CD14-positive monocyte (primary cell): ENCODE measurements at regions not wholly inside any gene's neighbourhood (a gene's known extent, or its start where the extent isn't known, plus 50 kb on each side); places are given as distances from the start of the nearest gene placed in this dataset.

Source experiments
- DNase-seq, 3 donors: peaks; one replicate each; pipeline ENCODE4 v3.0.0-alpha.2; 2011 to 2022
- H2AFZ ChIP-seq: 2 replicates; pipeline ENCODE4 v1.6.0; 2012; ENCODE audit warnings: mild to moderate bottlenecking, low read depth, low read length, inconsistent platforms; ENCODE audit not compliant: insufficient read depth, poor library complexity, severe bottlenecking
- H3K27ac ChIP-seq, 2 donors: 1 replicate in 1 of 2; 2 replicates in 1 of 2; pipeline ENCODE4 v1.5.1; 2012 to 2013; ENCODE audit warnings: low read length in 2 of 2, control low read depth in 1 of 2, inconsistent platforms in 1 of 2, low read depth in 1 of 2, mild to moderate bottlenecking in 1 of 2
- H3K27me3 ChIP-seq, 2 donors: one replicate each; pipeline versions ENCODE4 v1.6.0 to v1.6.1; 2011 to 2013; ENCODE audit warnings: low read length in 2 of 2; ENCODE audit not compliant: control insufficient read depth in 2 of 2, insufficient read depth in 2 of 2
- H3K36me3 ChIP-seq, 2 donors: replicated peaks in 1 of 2; 1 replicate in 1 of 2; 2 replicates in 1 of 2; pipeline versions ENCODE4 v1.5.1 to v1.6.1; 2012 to 2013; ENCODE audit warnings: low read length in 2 of 2, control low read depth in 1 of 2, inconsistent platforms in 1 of 2, mild to moderate bottlenecking in 1 of 2; ENCODE audit not compliant: insufficient read depth in 2 of 2, control insufficient read depth in 1 of 2
- H3K4me1 ChIP-seq, 2 donors: 1 replicate in 1 of 2; 2 replicates in 1 of 2; pipeline versions ENCODE4 v1.5.1 to v1.6.1; 2012 to 2013; ENCODE audit warnings: low read length in 2 of 2, control low read depth in 1 of 2, inconsistent platforms in 1 of 2, mild to moderate bottlenecking in 1 of 2, moderate library complexity in 1 of 2; ENCODE audit not compliant: insufficient read depth in 2 of 2, control insufficient read depth in 1 of 2
- H3K4me2 ChIP-seq: replicated peaks from 2 replicates; pipeline ENCODE3; 2012; ENCODE audit warnings: low read length, moderate library complexity, mild to moderate bottlenecking; ENCODE audit not compliant: poor library complexity, severe bottlenecking; ENCODE audit errors: extremely low read depth
- H3K4me3 ChIP-seq, 3 experiments: fragments of 200-600 bp in 1 of 3; sonication (generic) in 1 of 3; replicated peaks in 1 of 3; 1 replicate in 2 of 3; 2 replicates in 1 of 3; pipeline ENCODE4 v1.5.1; 2011 to 2013; ENCODE audit warnings: low read length in 3 of 3, mild to moderate bottlenecking in 3 of 3, control low read depth in 2 of 3, low read depth in 2 of 3, inconsistent platforms in 1 of 3, moderate library complexity in 1 of 3
- H3K79me2 ChIP-seq: 2 replicates; pipeline ENCODE4 v1.6.0; 2012; ENCODE audit warnings: mild to moderate bottlenecking, control low read depth, inconsistent platforms, low read length, moderate library complexity; ENCODE audit not compliant: insufficient read depth
- H3K9ac ChIP-seq: 2 replicates; pipeline ENCODE4 v1.6.0; 2017; ENCODE audit warnings: low read length, mild to moderate bottlenecking; ENCODE audit not compliant: insufficient read depth, poor library complexity, severe bottlenecking
- H3K9me3 ChIP-seq, 2 donors: replicated peaks in 1 of 2; 1 replicate in 1 of 2; 2 replicates in 1 of 2; pipeline versions ENCODE4 v1.5.1 to v1.6.1; 2012 to 2013; ENCODE audit warnings: low read length in 2 of 2, control low read depth in 1 of 2; ENCODE audit not compliant: control insufficient read depth in 1 of 2, insufficient read depth in 1 of 2
- H4K20me1 ChIP-seq: 2 replicates; pipeline ENCODE4 v1.6.0; 2012; ENCODE audit warnings: mild to moderate bottlenecking, low read length, control low read depth, moderate library complexity; ENCODE audit not compliant: insufficient read depth
- H3K27ac Mint-ChIP-seq, 7 donors: one replicate each; pipeline ENCODE4 v1.8.0; 2020; ENCODE audit warnings: mild to moderate bottlenecking in 7 of 7, mixed read lengths in 7 of 7, moderate library complexity in 6 of 7, inconsistent platforms in 2 of 7
- H3K27me3 Mint-ChIP-seq, 3 donors: one replicate each; pipeline ENCODE4 v1.8.0; 2021 to 2022; ENCODE audit warnings: low read depth in 3 of 3, mild to moderate bottlenecking in 3 of 3, mixed read lengths in 3 of 3, moderate library complexity in 3 of 3, inconsistent platforms in 1 of 3
- H3K36me3 Mint-ChIP-seq, 2 donors: one replicate each; pipeline ENCODE4 v1.8.0; 2020; ENCODE audit warnings: mixed read lengths in 2 of 2, inconsistent platforms in 1 of 2, mild to moderate bottlenecking in 1 of 2
- H3K4me1 Mint-ChIP-seq: one replicate; pipeline ENCODE4 v1.8.0; 2020; ENCODE audit warnings: mild to moderate bottlenecking, mixed read lengths
- H3K4me3 Mint-ChIP-seq, 2 donors: one replicate each; pipeline ENCODE4 v1.8.0; 2020; ENCODE audit warnings: mild to moderate bottlenecking in 2 of 2, mixed read lengths in 2 of 2, moderate library complexity in 1 of 2
- H3K9me3 Mint-ChIP-seq, 7 donors: one replicate each; pipeline ENCODE4 v1.8.0; 2020 to 2022; ENCODE audit warnings: mixed read lengths in 7 of 7, mild to moderate bottlenecking in 6 of 7, moderate library complexity in 6 of 7, inconsistent platforms in 2 of 7
- whole genome bisulfite sequencing: methylation state at CpG from one replicate; pipeline ENCODE4 v1.1.5; 2013; ENCODE audit warnings: missing lambda C conversion rate; ENCODE audit not compliant: insufficient coverage; 5-methylcytosine and 5-hydroxymethylcytosine counted together
- intact Hi-C, 2 donors: fragments of 100-400 bp; cut with micrococcal nuclease; formaldehyde crosslinking; loops; one replicate each; pipeline versions ENCODE4 v1.15.0 to v1.15.1; 2023
- TF ChIP-seq, protein P1 (sequence below): fragments of 200-600 bp; IDR thresholded peaks from one replicate; pipeline ENCODE4 v1.8.0; 2022; ENCODE audit warnings: antibody characterized with exemption, mild to moderate bottlenecking

DNA sequence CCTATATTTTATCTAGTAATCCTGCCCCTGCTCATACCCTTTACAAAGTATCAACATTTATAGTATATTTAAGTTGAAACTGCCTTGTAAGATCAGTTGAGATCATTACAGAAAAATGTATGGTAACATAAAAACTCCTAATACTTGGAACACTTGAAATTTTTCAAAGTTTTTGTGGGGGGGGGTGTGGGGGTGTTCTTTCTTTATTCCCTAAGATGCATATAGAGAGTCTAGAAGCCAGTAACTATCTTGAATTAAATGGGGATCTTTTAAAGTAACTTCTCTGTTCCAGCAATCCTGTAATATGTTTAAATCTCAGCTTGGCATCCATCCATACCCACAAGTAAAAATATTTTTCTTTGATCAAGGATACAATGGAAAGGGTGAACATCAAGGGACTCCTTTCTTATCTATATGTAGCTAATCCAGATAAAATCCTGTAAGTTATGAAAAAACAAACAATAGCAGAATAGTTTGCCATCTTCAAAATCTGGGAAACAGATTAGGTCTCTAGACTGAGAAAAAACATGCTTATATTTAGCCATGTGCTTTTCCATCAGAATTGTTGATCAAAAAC is 455.3 kb downstream of the MEIS1 start:
- no peak overlapping the region for H2AFZ ChIP-seq
- H3K27me3 ChIP-seq, result no peaks in the 10 kb centered on the region
- H3K27ac ChIP-seq, result no peak overlapping the region
- no peaks in the 10 kb centered on the region for H3K79me2 ChIP-seq
- H3K9me3 Mint-ChIP-seq, result peaks cover 1 to 11% (median 4%) of the 10 kb centered on the region in 7 donors
- no peak overlapping the region for H3K4me3 ChIP-seq
- H4K20me1 ChIP-seq, result no peaks in the 10 kb centered on the region
- H3K36me3 Mint-ChIP-seq, result no peaks in the 10 kb centered on the region
- no peaks in the 10 kb centered on the region for H3K27me3 Mint-ChIP-seq
- DNase-seq, result no peak
- H3K4me1 Mint-ChIP-seq, result no peaks in the 10 kb centered on the region
- no peaks in the 10 kb centered on the region for H3K4me1 ChIP-seq
- H3K27ac Mint-ChIP-seq, result no peak overlapping the region
- H3K4me3 Mint-ChIP-seq, result no peak overlapping the region
- no peaks in the 10 kb centered on the region for H3K36me3 ChIP-seq
- H3K4me2 ChIP-seq, result no peak overlapping the region
- intact Hi-C loops, result no loop called here
- no peak overlapping the region for H3K9ac ChIP-seq
- peaks cover 0 to 5% of the 10 kb centered on the region in 2 donors for H3K9me3 ChIP-seq
- TF ChIP-seq, protein P1, sequence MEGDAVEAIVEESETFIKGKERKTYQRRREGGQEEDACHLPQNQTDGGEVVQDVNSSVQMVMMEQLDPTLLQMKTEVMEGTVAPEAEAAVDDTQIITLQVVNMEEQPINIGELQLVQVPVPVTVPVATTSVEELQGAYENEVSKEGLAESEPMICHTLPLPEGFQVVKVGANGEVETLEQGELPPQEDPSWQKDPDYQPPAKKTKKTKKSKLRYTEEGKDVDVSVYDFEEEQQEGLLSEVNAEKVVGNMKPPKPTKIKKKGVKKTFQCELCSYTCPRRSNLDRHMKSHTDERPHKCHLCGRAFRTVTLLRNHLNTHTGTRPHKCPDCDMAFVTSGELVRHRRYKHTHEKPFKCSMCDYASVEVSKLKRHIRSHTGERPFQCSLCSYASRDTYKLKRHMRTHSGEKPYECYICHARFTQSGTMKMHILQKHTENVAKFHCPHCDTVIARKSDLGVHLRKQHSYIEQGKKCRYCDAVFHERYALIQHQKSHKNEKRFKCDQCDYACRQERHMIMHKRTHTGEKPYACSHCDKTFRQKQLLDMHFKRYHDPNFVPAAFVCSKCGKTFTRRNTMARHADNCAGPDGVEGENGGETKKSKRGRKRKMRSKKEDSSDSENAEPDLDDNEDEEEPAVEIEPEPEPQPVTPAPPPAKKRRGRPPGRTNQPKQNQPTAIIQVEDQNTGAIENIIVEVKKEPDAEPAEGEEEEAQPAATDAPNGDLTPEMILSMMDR, result no peak

DNA sequence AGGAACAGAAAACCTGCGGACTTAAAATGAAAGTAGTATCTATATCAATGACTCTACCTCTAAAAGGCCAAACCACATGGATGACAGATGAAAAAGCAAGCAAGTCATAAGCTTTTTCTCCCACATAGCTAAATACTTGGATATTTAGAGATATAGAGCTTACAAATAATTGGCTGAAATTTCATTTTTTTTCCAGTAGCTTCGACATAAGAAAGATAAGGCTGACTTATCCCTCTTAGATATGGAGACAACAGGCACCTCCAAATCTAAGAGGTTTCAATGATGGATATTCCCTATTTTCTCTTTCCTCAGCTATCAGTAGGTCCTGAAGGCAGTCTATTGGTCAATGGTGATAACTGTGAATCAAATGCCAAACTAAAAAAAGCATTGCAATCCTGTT is 460.3 kb downstream of the MEIS1 start:
- Histone ChIP-seq H3K36me3 (no peaks in the 10 kb centered on the region), H3K27ac (no peak overlapping the region), H3K27me3 (no peaks in the 10 kb centered on the region), H3K9ac (no peak overlapping the region), H3K4me2 (no peak overlapping the region), H2AFZ (no peak overlapping the region), H4K20me1 (no peaks in the 10 kb centered on the region), H3K79me2 (no peaks in the 10 kb centered on the region), H3K4me3 (no peak overlapping the region), H3K4me1 (no peaks in the 10 kb centered on the region), H3K9me3 (no peaks in the 10 kb centered on the region)
- DNase-seq, result no peak
- no peak overlapping the region for H3K4me3 Mint-ChIP-seq
- WGBS, result no CpG with 5 or more reads among the region's 2 CpGs
- TF ChIP-seq, protein P1, result no peak
- no peaks in the 10 kb centered on the region for H3K4me1 Mint-ChIP-seq
- no peaks in the 10 kb centered on the region for H3K27me3 Mint-ChIP-seq
- intact Hi-C loops, result no loop called here
- no peaks in the 10 kb centered on the region for H3K36me3 Mint-ChIP-seq
- H3K9me3 Mint-ChIP-seq, result peaks cover 0 to 6% (median 2%) of the 10 kb centered on the region in 7 donors
- no peak overlapping the region for H3K27ac Mint-ChIP-seq
